ENCODE measurements at regions not wholly inside any gene's neighbourhood (a gene's known extent, or its start where the extent isn't known, plus 50 kb on each side); places are given as distances from the start of the nearest gene placed in this dataset.

- TF ChIP-seq CTCF (IDR thresholded peaks at IDR 0.05; ENCODE audit: borderline replicate concordance, extremely low read depth, low read length, poor library complexity, severe bottlenecking) (no peak), EZH2 (IDR thresholded peaks at IDR 0.05; ENCODE audit: borderline replicate concordance, low read depth, low read length, severe bottlenecking) (no peak)
- no peak overlapping the region for H2AFZ ChIP-seq (ENCODE audit: low read depth, low read length)
These were observed 1096.9 kb upstream of the ALCAM start for GRCh38 chr3:104269771-104270170.

GRCh38 chr3:104273046-104273649, 1093.6 kb upstream of the ALCAM start:
- Histone ChIP-seq H3K36me3 (ENCODE audit: insufficient read depth, low read length) (no peaks in the 10 kb centered on the region), H3K9me3 (ENCODE audit: insufficient read depth, low read length, severe bottlenecking) (no peaks in the 10 kb centered on the region), H2AFZ (ENCODE audit: low read depth, low read length) (no peak overlapping the region), H3K4me3 (ENCODE audit: low read depth in 1 of 2, low read length in 2 of 2) (no peak overlapping the region), H3K79me2 (ENCODE audit: insufficient read depth, low read length) (no peaks in the 10 kb centered on the region), H4K20me1 (ENCODE audit: insufficient read depth, low read length) (no peaks in the 10 kb centered on the region), H3K27me3 (ENCODE audit: insufficient read depth, low read length, poor library complexity) (no peaks in the 10 kb centered on the region), H3K9ac (ENCODE audit: low read depth, low read length) (no peak overlapping the region), H3K4me1 (ENCODE audit: insufficient read depth, low read length) (no peaks in the 10 kb centered on the region), H3K27ac (ENCODE audit: low read length) (no peak overlapping the region), H3K4me2 (ENCODE audit: insufficient read depth, low read length) (no peak overlapping the region)
- TF ChIP-seq EZH2 (IDR thresholded peaks at IDR 0.05; ENCODE audit: borderline replicate concordance, low read depth, low read length, severe bottlenecking): no peak
- TF ChIP-seq CTCF (IDR thresholded peaks at IDR 0.05; ENCODE audit: borderline replicate concordance, extremely low read depth, low read length, poor library complexity, severe bottlenecking): peak; percentile 85
- DNase-seq: no peak
- peak; percentile 50; the same call in 1 of the 3 replicates for ATAC-seq (ENCODE audit: insufficient read depth, low read depth)

More at GRCh38 chr3:104269771-104270170, 1096.9 kb upstream of the ALCAM start:
- Histone ChIP-seq H3K4me3 (ENCODE audit: low read depth in 1 of 2, low read length in 2 of 2) (no peak overlapping the region), H3K79me2 (ENCODE audit: insufficient read depth, low read length) (no peaks in the 10 kb centered on the region), H3K4me1 (ENCODE audit: insufficient read depth, low read length) (no peaks in the 10 kb centered on the region), H4K20me1 (ENCODE audit: insufficient read depth, low read length) (no peaks in the 10 kb centered on the region), H3K27me3 (ENCODE audit: insufficient read depth, low read length, poor library complexity) (no peaks in the 10 kb centered on the region), H3K4me2 (ENCODE audit: insufficient read depth, low read length) (no peak overlapping the region), H3K9me3 (ENCODE audit: insufficient read depth, low read length, severe bottlenecking) (no peaks in the 10 kb centered on the region), H3K36me3 (ENCODE audit: insufficient read depth, low read length) (no peaks in the 10 kb centered on the region), H3K9ac (ENCODE audit: low read depth, low read length) (no peak overlapping the region), H3K27ac (ENCODE audit: low read length) (no peak overlapping the region)
- ATAC-seq (ENCODE audit: insufficient read depth, low read depth) (no peak), DNase-seq (no peak)

- Histone ChIP-seq H3K27ac (ENCODE audit: low read length) (no peak overlapping the region), H4K20me1 (ENCODE audit: insufficient read depth, low read length) (no peaks in the 10 kb centered on the region), H3K9me3 (ENCODE audit: insufficient read depth, low read length, severe bottlenecking) (no peaks in the 10 kb centered on the region), H3K27me3 (ENCODE audit: insufficient read depth, low read length, poor library complexity) (no peaks in the 10 kb centered on the region), H3K79me2 (ENCODE audit: insufficient read depth, low read length) (no peaks in the 10 kb centered on the region), H3K4me2 (ENCODE audit: insufficient read depth, low read length) (no peak overlapping the region), H2AFZ (ENCODE audit: low read depth, low read length) (no peak overlapping the region), H3K36me3 (ENCODE audit: insufficient read depth, low read length) (no peaks in the 10 kb centered on the region), H3K4me3 (ENCODE audit: low read depth in 1 of 2, low read length in 2 of 2) (no peak overlapping the region), H3K4me1 (ENCODE audit: insufficient read depth, low read length) (peaks cover 13% of the 10 kb centered on the region), H3K9ac (ENCODE audit: low read depth, low read length) (no peak overlapping the region)
- DNase-seq (no peak), ATAC-seq (ENCODE audit: insufficient read depth, low read depth) (no peak)
- TF ChIP-seq EZH2 (IDR thresholded peaks at IDR 0.05; ENCODE audit: borderline replicate concordance, low read depth, low read length, severe bottlenecking) (no peak), CTCF (IDR thresholded peaks at IDR 0.05; ENCODE audit: borderline replicate concordance, extremely low read depth, low read length, poor library complexity, severe bottlenecking) (no peak)
These were observed 1091.5 kb upstream of the ALCAM start for GRCh38 chr3:104275199-104275598.
